ENCODE measurements at regions not wholly inside any gene's neighbourhood (a gene's known extent, or its start where the extent isn't known, plus 50 kb on each side); places are given as distances from the start of the nearest gene placed in this dataset.
"Not testable (repeated sequence)": the region's sequence is repeated elsewhere in the genome, so short reads cannot be mapped to it uniquely, and the experiment has no call there.

- no peak for TF ChIP-seq CTCF (IDR thresholded peaks at IDR 0.05; ENCODE audit: insufficient read depth, missing control alignments)
- DNase-seq (ENCODE audit: insufficient read length, low spot score) = no peak
- no peak for FAIRE-seq
Observed at GRCh38 chrX:148298737-148299136, 201.7 kb upstream of the AFF2 start.

GRCh38 chrX:148305214-148305613 is 195.2 kb upstream of the AFF2 start:
- not testable (repeated sequence) for DNase-seq (ENCODE audit: insufficient read length, low spot score); FAIRE-seq

- TF ChIP-seq CTCF (IDR thresholded peaks at IDR 0.05; ENCODE audit: insufficient read depth, missing control alignments) = no peak
- FAIRE-seq = no peak
- DNase-seq (ENCODE audit: insufficient read length, low spot score) = no peak
Observed at GRCh38 chrX:148309413-148309812, 191.0 kb upstream of the AFF2 start.

DNA sequence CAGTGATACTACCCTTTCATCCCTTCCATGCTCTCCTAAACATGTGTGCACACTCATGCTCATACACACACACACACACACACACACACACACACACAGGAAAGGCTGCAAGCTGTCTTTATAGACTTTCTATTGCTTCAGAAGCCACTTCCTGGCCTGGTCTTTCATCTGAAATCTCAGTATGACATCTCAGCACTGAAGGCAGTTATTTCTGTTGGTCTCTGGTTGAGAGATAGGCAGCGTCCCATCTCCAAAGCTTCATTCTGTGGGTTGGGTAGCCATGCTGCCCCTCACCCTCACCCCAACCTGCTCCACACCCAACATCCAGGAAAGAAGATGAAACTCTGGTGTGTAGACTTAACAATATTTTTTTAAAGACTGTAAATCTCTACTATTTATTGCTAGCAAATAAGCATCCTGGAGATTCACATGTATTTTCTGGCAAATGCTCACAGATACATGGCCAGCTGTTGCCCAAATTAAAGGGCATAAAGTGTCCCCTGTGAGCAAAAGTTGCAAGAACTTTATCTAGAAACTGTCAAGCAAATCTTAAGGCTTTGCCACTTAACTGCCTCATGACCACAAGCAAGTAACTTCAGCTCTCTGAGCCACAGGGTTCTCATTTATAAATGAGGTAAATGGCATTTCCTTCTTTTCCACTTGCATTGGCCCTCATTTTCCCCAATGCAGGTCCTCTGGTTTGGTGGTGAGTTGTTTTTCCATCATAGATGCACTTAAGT is 189.8 kb upstream of the AFF2 start:
- TF ChIP-seq CTCF (IDR thresholded peaks at IDR 0.05; ENCODE audit: insufficient read depth, missing control alignments) = no peak
- no peak for FAIRE-seq
- DNase-seq (ENCODE audit: insufficient read length, low spot score) = no peak

- TF ChIP-seq CTCF (IDR thresholded peaks at IDR 0.05; ENCODE audit: insufficient read depth, missing control alignments) = no peak
Observed at GRCh38 chrX:148311544-148311943, 188.9 kb upstream of the AFF2 start.

GRCh38 chrX:148314876-148315275 is 185.5 kb upstream of the AFF2 start:
- no peak for FAIRE-seq
- TF ChIP-seq CTCF (IDR thresholded peaks at IDR 0.05; ENCODE audit: insufficient read depth, missing control alignments) = no peak
- no peak for DNase-seq (ENCODE audit: insufficient read length, low spot score)

More at GRCh38 chrX:148311544-148311943, 188.9 kb upstream of the AFF2 start:
- DNase-seq (ENCODE audit: insufficient read length, low spot score) (no peak), FAIRE-seq (no peak)

GRCh38 chrX:148316446-148316845 is 184.0 kb upstream of the AFF2 start:
- DNase-seq (ENCODE audit: insufficient read length, low spot score) (no peak), FAIRE-seq (no peak)
- no peak for TF ChIP-seq CTCF (IDR thresholded peaks at IDR 0.05; ENCODE audit: insufficient read depth, missing control alignments)

All from D721Med (cell line).